K562 (cell line): ENCODE measurements at regions not wholly inside any gene's neighbourhood (a gene's known extent, or its start where the extent isn't known, plus 50 kb on each side); places are given as distances from the start of the nearest gene placed in this dataset.

Experiments used
- EZH2 ChIP-seq: IDR thresholded peaks from 2 replicates; pipeline ENCODE4 v1.6.1; 2012; ENCODE audit warnings: low read depth, mild to moderate bottlenecking, inconsistent platforms, low read length, borderline replicate concordance
- FOXM1 ChIP-seq, 2 experiments: fragments of 450-650 bp in 1 of 2; sonication (generic) in 1 of 2; formaldehyde crosslinking in 1 of 2; IDR thresholded peaks; 2 replicates each; pipeline versions ENCODE4 v1.6.1 to v1.9.0; 2017 to 2022; ENCODE audit warnings: low read depth in 2 of 2, mild to moderate bottlenecking in 2 of 2, missing genetic modification reagents in 1 of 2, moderate library complexity in 1 of 2
- POLR3A ChIP-seq: IDR thresholded peaks from 2 replicates; pipeline ENCODE4 v1.6.1; 2011; ENCODE audit warnings: borderline replicate concordance, mild to moderate bottlenecking, moderate library complexity; ENCODE audit not compliant: insufficient read length, insufficient read depth; ENCODE audit errors: extremely low read depth
- ZNF707 ChIP-seq: fragments of 250-450 bp; sonication (Bioruptor Pico); conservative IDR thresholded peaks from 2 replicates; pipeline ENCODE4 v1.8.0; 2022; ENCODE audit warnings: inconsistent platforms, mild to moderate bottlenecking, moderate library complexity

- TF ChIP-seq POLR3A (no peak), FOXM1 (IDR thresholded peaks at IDR 0.05; ENCODE audit: low read depth) (no peak), FOXM1 (CRISPR knock-in tag; IDR thresholded peaks at IDR 0.05; ENCODE audit: low read depth) (no peak), ZNF707 (CRISPR knock-in tag) (no peak), EZH2 (no peak)
Observed at GRCh38 chr21:35423709-35424108, 374.6 kb upstream of the RUNX1 start.
